ENCODE measurements at regions not wholly inside any gene's neighbourhood (a gene's known extent, or its start where the extent isn't known, plus 50 kb on each side); places are given as distances from the start of the nearest gene placed in this dataset.

- Histone ChIP-seq H3K27ac (no peak overlapping the region), H3K4me3 (no peak overlapping the region)
- no peak for TF ChIP-seq CTCF (IDR thresholded peaks at IDR 0.05)
- DNase-seq (ENCODE audit: low spot score), result no peak
Measured at GRCh38 chr7:84337429-84337828, 142.8 kb upstream of the SEMA3A start.

GRCh38 chr7:84336766-84337165 lies 142.2 kb upstream of the SEMA3A start:
- no peak for DNase-seq (ENCODE audit: low spot score)
- Histone ChIP-seq H3K27ac (no peak overlapping the region), H3K4me3 (no peak overlapping the region)
- TF ChIP-seq CTCF (IDR thresholded peaks at IDR 0.05), result no peak

- TF ChIP-seq CTCF (IDR thresholded peaks at IDR 0.05), result no peak
- DNase-seq (ENCODE audit: low spot score), result no peak
- H3K4me3 ChIP-seq, result no peak overlapping the region
- H3K27ac ChIP-seq, result no peak overlapping the region
Measured at GRCh38 chr7:84336303-84336702, 141.7 kb upstream of the SEMA3A start.

GRCh38 chr7:84331616-84332015 lies 137.0 kb upstream of the SEMA3A start:
- Histone ChIP-seq H3K4me3 (no peak overlapping the region), H3K27ac (no peak overlapping the region)
- no peak for DNase-seq (ENCODE audit: low spot score)
- no peak for TF ChIP-seq CTCF (IDR thresholded peaks at IDR 0.05)

- DNase-seq (ENCODE audit: low spot score), result no peak
- Histone ChIP-seq H3K4me3 (no peak overlapping the region), H3K27ac (no peak overlapping the region)
- TF ChIP-seq CTCF (IDR thresholded peaks at IDR 0.05), result no peak
Measured at GRCh38 chr7:84328571-84328970, 134.0 kb upstream of the SEMA3A start.

GRCh38 chr7:84324136-84324630 lies 129.6 kb upstream of the SEMA3A start:
- no peak for DNase-seq (ENCODE audit: low spot score)
- H3K27ac ChIP-seq, result no peak overlapping the region
- TF ChIP-seq CTCF (IDR thresholded peaks at IDR 0.05), result no peak
- no peak overlapping the region for H3K4me3 ChIP-seq

GRCh38 chr7:84317536-84317935 lies 122.9 kb upstream of the SEMA3A start:
- DNase-seq (ENCODE audit: low spot score), result no peak
- Histone ChIP-seq H3K4me3 (no peak overlapping the region), H3K27ac (no peak overlapping the region)
- TF ChIP-seq CTCF (IDR thresholded peaks at IDR 0.05), result no peak
